ENCODE measurements at regions not wholly inside any gene's neighbourhood (a gene's known extent, or its start where the extent isn't known, plus 50 kb on each side); places are given as distances from the start of the nearest gene placed in this dataset.

- Mint-ChIP-seq H3K4me1 (no peaks in the 10 kb centered on the region), H3K4me3 (no peak overlapping the region), H3K9me3 (peaks cover 7 to 11% of the 10 kb centered on the region in 2 donors), H3K27me3 (ENCODE audit: low read depth in 2 of 2) (no peaks in the 10 kb centered on the region), H3K36me3 (no peaks in the 10 kb centered on the region), H3K27ac (no peak overlapping the region)
- no peaks in the 10 kb centered on the region for H3K4me1 ChIP-seq (ENCODE audit: control insufficient read depth, insufficient read depth, low read length)
- DNase-seq (no peak), ATAC-seq (no peak)
- H3K36me3 ChIP-seq (ENCODE audit: control insufficient read depth, insufficient read depth, low read length), result no peaks in the 10 kb centered on the region
- H3K9me3 ChIP-seq (ENCODE audit: control insufficient read depth, insufficient read depth, low read length), result no peaks in the 10 kb centered on the region
- 50% methylated on average over 2 of the region's 2 CpGs for WGBS (ENCODE audit: insufficient coverage)
- no peaks in the 10 kb centered on the region for H3K27me3 ChIP-seq (ENCODE audit: control insufficient read depth, insufficient read depth, low read length)
- H3K4me3 ChIP-seq (ENCODE audit: low read length), result no peak overlapping the region
- H3K27ac ChIP-seq (ENCODE audit: low read length), result no peak overlapping the region
- no peak for TF ChIP-seq CTCF (IDR thresholded peaks at IDR 0.05)
- intact Hi-C loops (cut with micrococcal nuclease), result no loop called here
Measured at GRCh38 chr15:23910030-23910429, 222.9 kb upstream of the NDN start.

GRCh38 chr15:23912191-23912590 is 225.1 kb upstream of the NDN start:
- Histone ChIP-seq H3K4me3 (ENCODE audit: low read length) (no peak overlapping the region), H3K9me3 (ENCODE audit: control insufficient read depth, insufficient read depth, low read length) (no peaks in the 10 kb centered on the region), H3K27me3 (ENCODE audit: control insufficient read depth, insufficient read depth, low read length) (no peaks in the 10 kb centered on the region), H3K27ac (ENCODE audit: low read length) (no peak overlapping the region), H3K36me3 (ENCODE audit: control insufficient read depth, insufficient read depth, low read length) (no peaks in the 10 kb centered on the region), H3K4me1 (ENCODE audit: control insufficient read depth, insufficient read depth, low read length) (no peaks in the 10 kb centered on the region)
- no peak overlapping the region for H3K27ac Mint-ChIP-seq
- no peaks in the 10 kb centered on the region for H3K4me1 Mint-ChIP-seq
- DNase-seq (no peak), ATAC-seq (no peak)
- H3K36me3 Mint-ChIP-seq, result no peaks in the 10 kb centered on the region
- H3K4me3 Mint-ChIP-seq, result no peak overlapping the region
- intact Hi-C loops (cut with micrococcal nuclease), result no loop called here
- no peak for TF ChIP-seq CTCF (IDR thresholded peaks at IDR 0.05)
- WGBS (ENCODE audit: insufficient coverage), result 35% methylated on average over 12 of the region's 12 CpGs
- H3K27me3 Mint-ChIP-seq (ENCODE audit: low read depth in 2 of 2), result no peaks in the 10 kb centered on the region
- peaks cover 7 to 11% of the 10 kb centered on the region in 2 donors for H3K9me3 Mint-ChIP-seq

GRCh38 chr15:23913081-23913480 is 226.0 kb upstream of the NDN start:
- no peak for ATAC-seq
- H3K9me3 Mint-ChIP-seq, result peaks cover 7 to 11% of the 10 kb centered on the region in 2 donors
- H3K36me3 Mint-ChIP-seq, result no peaks in the 10 kb centered on the region
- Histone ChIP-seq H3K4me1 (ENCODE audit: control insufficient read depth, insufficient read depth, low read length) (no peaks in the 10 kb centered on the region), H3K9me3 (ENCODE audit: control insufficient read depth, insufficient read depth, low read length) (no peaks in the 10 kb centered on the region), H3K36me3 (ENCODE audit: control insufficient read depth, insufficient read depth, low read length) (no peaks in the 10 kb centered on the region), H3K27ac (ENCODE audit: low read length) (no peak overlapping the region), H3K4me3 (ENCODE audit: low read length) (no peak overlapping the region), H3K27me3 (ENCODE audit: control insufficient read depth, insufficient read depth, low read length) (no peaks in the 10 kb centered on the region)
- H3K27me3 Mint-ChIP-seq (ENCODE audit: low read depth in 2 of 2), result no peaks in the 10 kb centered on the region
- 74% methylated on average over 3 of the region's 5 CpGs for WGBS (ENCODE audit: insufficient coverage)
- H3K4me1 Mint-ChIP-seq, result no peaks in the 10 kb centered on the region
- intact Hi-C loops (cut with micrococcal nuclease), result no loop called here
- H3K27ac Mint-ChIP-seq, result no peak overlapping the region
- H3K4me3 Mint-ChIP-seq, result no peak overlapping the region
- TF ChIP-seq CTCF (IDR thresholded peaks at IDR 0.05), result no peak
- no peak for DNase-seq

GRCh38 chr15:23913635-23914034 is 226.5 kb upstream of the NDN start:
- peaks cover 5 to 11% of the 10 kb centered on the region in 2 donors for H3K9me3 Mint-ChIP-seq
- no peaks in the 10 kb centered on the region for H3K27me3 Mint-ChIP-seq (ENCODE audit: low read depth in 2 of 2)
- DNase-seq (no peak), ATAC-seq (no peak)
- intact Hi-C loops (cut with micrococcal nuclease), result no loop called here
- Histone ChIP-seq H3K4me3 (ENCODE audit: low read length) (no peak overlapping the region), H3K27ac (ENCODE audit: low read length) (no peak overlapping the region), H3K9me3 (ENCODE audit: control insufficient read depth, insufficient read depth, low read length) (no peaks in the 10 kb centered on the region), H3K36me3 (ENCODE audit: control insufficient read depth, insufficient read depth, low read length) (no peaks in the 10 kb centered on the region), H3K27me3 (ENCODE audit: control insufficient read depth, insufficient read depth, low read length) (no peaks in the 10 kb centered on the region), H3K4me1 (ENCODE audit: control insufficient read depth, insufficient read depth, low read length) (no peaks in the 10 kb centered on the region)
- no peaks in the 10 kb centered on the region for H3K36me3 Mint-ChIP-seq
- no peaks in the 10 kb centered on the region for H3K4me1 Mint-ChIP-seq
- WGBS (ENCODE audit: insufficient coverage), result 79% methylated on average over 1 of the region's 1 CpG
- no peak for TF ChIP-seq CTCF (IDR thresholded peaks at IDR 0.05)
- no peak overlapping the region for H3K4me3 Mint-ChIP-seq
- no peak overlapping the region for H3K27ac Mint-ChIP-seq
